ENCODE measurements at regions not wholly inside any gene's neighbourhood (a gene's known extent, or its start where the extent isn't known, plus 50 kb on each side); places are given as distances from the start of the nearest gene placed in this dataset.
"Not testable (repeated sequence)": the region's sequence is repeated elsewhere in the genome, so short reads cannot be mapped to it uniquely, and the experiment has no call there.

GRCh38 chr20:29427201-29428060 lies 1830.0 kb upstream of the DEFB115 start:
- Histone ChIP-seq H3K36me3 (ENCODE audit: control insufficient read depth in 2 of 3, insufficient read depth in 3 of 3, low read length in 3 of 3) (no peaks in the 10 kb centered on the region), H3K9me3 (ENCODE audit: control insufficient read depth in 2 of 3, insufficient read depth in 1 of 3, low read length in 3 of 3) (no peaks in the 10 kb centered on the region), H3K27me3 (ENCODE audit: control insufficient read depth, insufficient read depth, low read length) (no peaks in the 10 kb centered on the region), H3K9ac (ENCODE audit: low read length in 3 of 3) (no peak overlapping the region), H3K27ac (ENCODE audit: low read depth in 2 of 2, low read length in 2 of 2) (no peak overlapping the region), H3K4me1 (ENCODE audit: control insufficient read depth in 2 of 3, insufficient read depth in 2 of 3, low read depth in 1 of 3, low read length in 3 of 3) (no peaks in the 10 kb centered on the region), H3K4me3 (ENCODE audit: low read length in 3 of 3) (peak overlapping the region in 1 of 3 donors; percentile 24)
- no peak for FAIRE-seq
- peak in 1 of 5 donors; percentile 59 for DNase-seq
- no peak for TF ChIP-seq CTCF (IDR thresholded peaks at IDR 0.05; ENCODE audit: borderline replicate concordance, extremely low read depth, insufficient read depth)
- intact Hi-C loops (cut with DNase I) = no loop called here

- no peak overlapping the region for H3K27ac ChIP-seq (ENCODE audit: low read depth in 2 of 2, low read length in 2 of 2)
- no peaks in the 10 kb centered on the region for H3K4me1 ChIP-seq (ENCODE audit: control insufficient read depth in 2 of 3, insufficient read depth in 2 of 3, low read depth in 1 of 3, low read length in 3 of 3)
- H3K9me3 ChIP-seq (ENCODE audit: control insufficient read depth in 2 of 3, insufficient read depth in 1 of 3, low read length in 3 of 3) = no peaks in the 10 kb centered on the region
- H3K36me3 ChIP-seq (ENCODE audit: control insufficient read depth in 2 of 3, insufficient read depth in 3 of 3, low read length in 3 of 3) = no peaks in the 10 kb centered on the region
- H3K27me3 ChIP-seq (ENCODE audit: control insufficient read depth, insufficient read depth, low read length) = no peaks in the 10 kb centered on the region
- intact Hi-C loops (cut with DNase I) = no loop called here
- DNase-seq (no peak), FAIRE-seq (no peak)
- TF ChIP-seq CTCF (IDR thresholded peaks at IDR 0.05; ENCODE audit: borderline replicate concordance, extremely low read depth, insufficient read depth) = no peak
- no peak overlapping the region for H3K9ac ChIP-seq (ENCODE audit: low read length in 3 of 3)
- no peak overlapping the region for H3K4me3 ChIP-seq (ENCODE audit: low read length in 3 of 3)
Observed at GRCh38 chr20:29430531-29430930, 1826.9 kb upstream of the DEFB115 start.

- H3K27ac ChIP-seq (ENCODE audit: low read depth in 2 of 2, low read length in 2 of 2); H3K4me1 ChIP-seq (ENCODE audit: control insufficient read depth in 2 of 3, insufficient read depth in 2 of 3, low read depth in 1 of 3, low read length in 3 of 3); H3K36me3 ChIP-seq (ENCODE audit: control insufficient read depth in 2 of 3, insufficient read depth in 3 of 3, low read length in 3 of 3); H3K9me3 ChIP-seq (ENCODE audit: control insufficient read depth in 2 of 3, insufficient read depth in 1 of 3, low read length in 3 of 3); intact Hi-C loops (cut with DNase I); H3K9ac ChIP-seq (ENCODE audit: low read length in 3 of 3); DNase-seq; FAIRE-seq; H3K27me3 ChIP-seq (ENCODE audit: control insufficient read depth, insufficient read depth, low read length); H3K4me3 ChIP-seq (ENCODE audit: low read length in 3 of 3): not testable (repeated sequence)
Observed at GRCh38 chr20:29440721-29441120, 1816.7 kb upstream of the DEFB115 start.

- peak overlapping the region in 2 of 3 donors; percentile 20 to 58 for H3K4me3 ChIP-seq (ENCODE audit: low read length in 3 of 3)
- H3K9me3 ChIP-seq (ENCODE audit: control insufficient read depth in 2 of 3, insufficient read depth in 1 of 3, low read length in 3 of 3); FAIRE-seq; H3K4me1 ChIP-seq (ENCODE audit: control insufficient read depth in 2 of 3, insufficient read depth in 2 of 3, low read depth in 1 of 3, low read length in 3 of 3); H3K27me3 ChIP-seq (ENCODE audit: control insufficient read depth, insufficient read depth, low read length); H3K36me3 ChIP-seq (ENCODE audit: control insufficient read depth in 2 of 3, insufficient read depth in 3 of 3, low read length in 3 of 3); intact Hi-C loops (cut with DNase I); H3K27ac ChIP-seq (ENCODE audit: low read depth in 2 of 2, low read length in 2 of 2): not testable (repeated sequence)
- H3K9ac ChIP-seq (ENCODE audit: low read length in 3 of 3) = peak overlapping the region in 1 of 3 donors; percentile 16
- TF ChIP-seq CTCF (IDR thresholded peaks at IDR 0.05; ENCODE audit: borderline replicate concordance, extremely low read depth, insufficient read depth) = peak; percentile 48
- DNase-seq = peak in 2 of 5 donors; percentile 16 to 55
Observed at GRCh38 chr20:29443206-29443781, 1814.2 kb upstream of the DEFB115 start.

All from kidney (tissue), 13 donors.